ENCODE measurements at regions not wholly inside any gene's neighbourhood (a gene's known extent, or its start where the extent isn't known, plus 50 kb on each side); places are given as distances from the start of the nearest gene placed in this dataset.

DNA sequence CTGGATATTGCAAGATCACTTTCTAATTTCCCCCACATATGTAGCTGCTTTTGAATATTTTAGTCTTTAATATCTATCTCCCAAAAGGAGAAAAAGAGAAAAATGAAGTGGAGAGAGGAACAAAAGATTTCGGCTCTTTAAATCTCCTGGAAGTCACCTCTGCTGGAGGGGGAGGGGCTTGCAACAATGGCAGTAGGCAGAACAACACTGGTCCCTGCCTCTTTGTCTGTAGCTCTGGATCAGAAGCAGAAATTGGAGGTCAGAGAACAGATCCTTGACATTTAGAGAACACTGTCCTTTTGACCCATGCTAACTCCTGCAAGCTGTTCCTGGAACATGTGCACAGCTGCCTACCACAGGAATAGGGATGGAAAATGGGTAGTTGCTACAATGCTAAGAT, 86.7 kb upstream of the GPR12 start:
- ChIA-PET CTCF (no interaction called here), POLR2A (interaction anchor here (0.7 kb wide), 2 partner anchors 116 to 497 kb away, joined by 3 to 4 read pairs; no protein-coding TSS in a partner anchor), SMC1A (ENCODE audit: uncharacterized antibody, unreplicated experiment) (no interaction called here), RAD21 (ENCODE audit: unreplicated experiment) (no interaction called here)
- H3K4me3 ChIP-seq: no peak overlapping the region
- no peak overlapping the region for H3K4me2 ChIP-seq (ENCODE audit: control insufficient read depth, insufficient read depth)
- H3K79me2 ChIP-seq (ENCODE audit: control insufficient read depth, insufficient read depth, low read length): no peaks in the 10 kb centered on the region
- no peak for FAIRE-seq
- no peaks in the 10 kb centered on the region for H3K36me3 ChIP-seq (ENCODE audit: control insufficient read depth in 2 of 2, insufficient read depth in 2 of 2, low read length in 1 of 2)
- intact Hi-C loops (cut with micrococcal nuclease; ENCODE audit: unreplicated experiment) (no loop called here), in situ Hi-C loops (cut with MboI) (loop anchor here (10.0 kb wide), 1 partner anchor 58 kb away; no protein-coding TSS in a partner anchor)
- H3K9me3 ChIP-seq (replicated peaks; ENCODE audit: control insufficient read depth, insufficient read depth, low read length): no peaks in the 10 kb centered on the region
- H3K27me3 ChIP-seq (replicated peaks in 1 of 2; ENCODE audit: control insufficient read depth in 2 of 2, insufficient read depth in 2 of 2, low read length in 1 of 2): peaks cover 0 to 2% of the 10 kb centered on the region in 2 experiments; a peak in 2 of 4 replicates
- H3K9ac ChIP-seq (ENCODE audit: control insufficient read depth, insufficient read depth, low read length): no peak overlapping the region
- ATAC-seq: no peak
- no peaks in the 10 kb centered on the region for H4K20me1 ChIP-seq (ENCODE audit: control insufficient read depth, insufficient read depth)
- H3K27ac ChIP-seq (ENCODE audit: control insufficient read depth, insufficient read depth): no peak overlapping the region
- 0% methylated on average over 1 of the region's 1 CpG for WGBS (ENCODE audit: insufficient coverage, insufficient replicate concordance, low lambda C conversion rate, missing lambda C conversion rate)
- no peak overlapping the region for H2AFZ ChIP-seq (ENCODE audit: control insufficient read depth, low read depth, low read length)
- BruUV-seq (replicated peaks): no TSS peak
- no peak for DNase-seq (ENCODE audit: low read depth, low spot score)
- no peak for TF ChIP-seq RAD21 (IDR thresholded peaks at IDR 0.05; ENCODE audit: insufficient read depth, low read depth, low read length)
- no peak for TF ChIP-seq CEBPZ (IDR thresholded peaks at IDR 0.05; ENCODE audit: low read depth, low read length)
- no peak for TF ChIP-seq SMC3 (IDR thresholded peaks at IDR 0.05; ENCODE audit: borderline replicate concordance, low read length)
- no peak for TF ChIP-seq KAT2A (conservative IDR thresholded peaks at IDR 0.05; ENCODE audit: control insufficient read depth, low read depth, low read length)
- TF ChIP-seq, protein P1, sequence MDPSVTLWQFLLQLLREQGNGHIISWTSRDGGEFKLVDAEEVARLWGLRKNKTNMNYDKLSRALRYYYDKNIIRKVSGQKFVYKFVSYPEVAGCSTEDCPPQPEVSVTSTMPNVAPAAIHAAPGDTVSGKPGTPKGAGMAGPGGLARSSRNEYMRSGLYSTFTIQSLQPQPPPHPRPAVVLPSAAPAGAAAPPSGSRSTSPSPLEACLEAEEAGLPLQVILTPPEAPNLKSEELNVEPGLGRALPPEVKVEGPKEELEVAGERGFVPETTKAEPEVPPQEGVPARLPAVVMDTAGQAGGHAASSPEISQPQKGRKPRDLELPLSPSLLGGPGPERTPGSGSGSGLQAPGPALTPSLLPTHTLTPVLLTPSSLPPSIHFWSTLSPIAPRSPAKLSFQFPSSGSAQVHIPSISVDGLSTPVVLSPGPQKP (IDR thresholded peaks at IDR 0.05; ENCODE audit: low read depth, low read length): no peak
- TF ChIP-seq ZSCAN29 (IDR thresholded peaks at IDR 0.05): no peak
- no peak for TF ChIP-seq EZH2 (IDR thresholded peaks at IDR 0.05; ENCODE audit: borderline replicate concordance, control insufficient read depth, low read depth, low read length)
- TF ChIP-seq CREB1 (IDR thresholded peaks at IDR 0.05; ENCODE audit: low read depth): no peak
- TF ChIP-seq NKRF (conservative IDR thresholded peaks at IDR 0.05): no peak
- TF ChIP-seq, protein P2, sequence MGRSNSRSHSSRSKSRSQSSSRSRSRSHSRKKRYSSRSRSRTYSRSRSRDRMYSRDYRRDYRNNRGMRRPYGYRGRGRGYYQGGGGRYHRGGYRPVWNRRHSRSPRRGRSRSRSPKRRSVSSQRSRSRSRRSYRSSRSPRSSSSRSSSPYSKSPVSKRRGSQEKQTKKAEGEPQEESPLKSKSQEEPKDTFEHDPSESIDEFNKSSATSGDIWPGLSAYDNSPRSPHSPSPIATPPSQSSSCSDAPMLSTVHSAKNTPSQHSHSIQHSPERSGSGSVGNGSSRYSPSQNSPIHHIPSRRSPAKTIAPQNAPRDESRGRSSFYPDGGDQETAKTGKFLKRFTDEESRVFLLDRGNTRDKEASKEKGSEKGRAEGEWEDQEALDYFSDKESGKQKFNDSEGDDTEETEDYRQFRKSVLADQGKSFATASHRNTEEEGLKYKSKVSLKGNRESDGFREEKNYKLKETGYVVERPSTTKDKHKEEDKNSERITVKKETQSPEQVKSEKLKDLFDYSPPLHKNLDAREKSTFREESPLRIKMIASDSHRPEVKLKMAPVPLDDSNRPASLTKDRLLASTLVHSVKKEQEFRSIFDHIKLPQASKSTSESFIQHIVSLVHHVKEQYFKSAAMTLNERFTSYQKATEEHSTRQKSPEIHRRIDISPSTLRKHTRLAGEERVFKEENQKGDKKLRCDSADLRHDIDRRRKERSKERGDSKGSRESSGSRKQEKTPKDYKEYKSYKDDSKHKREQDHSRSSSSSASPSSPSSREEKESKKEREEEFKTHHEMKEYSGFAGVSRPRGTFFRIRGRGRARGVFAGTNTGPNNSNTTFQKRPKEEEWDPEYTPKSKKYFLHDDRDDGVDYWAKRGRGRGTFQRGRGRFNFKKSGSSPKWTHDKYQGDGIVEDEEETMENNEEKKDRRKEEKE (IDR thresholded peaks at IDR 0.05): no peak
- TF ChIP-seq BACH1 (IDR thresholded peaks at IDR 0.05; ENCODE audit: borderline replicate concordance): no peak
- TF ChIP-seq ZZZ3 (IDR thresholded peaks at IDR 0.05; ENCODE audit: control insufficient read depth, insufficient read length, low read depth): no peak
- H3K4me1 ChIP-seq (ENCODE audit: control insufficient read depth, insufficient read depth, low read length): no peaks in the 10 kb centered on the region

All from GM12878 (cell line).